Stimulated activated CD4-positive, alpha-beta T cell treated with anti-CD3 and anti-CD28 coated beads, Interleukin-2, amount 100 ng/mL, for 48 hours (primary cell): ENCODE measurements at regions not wholly inside any gene's neighbourhood (a gene's known extent, or its start where the extent isn't known, plus 50 kb on each side); places are given as distances from the start of the nearest gene placed in this dataset.

Experiments used
- DNase-seq, 2 donors: peaks; one replicate each; pipeline ENCODE4 v3.0.0-alpha.2; 2020

GRCh38 chr5:106171132-106171531 lies 1499.6 kb downstream of the EFNA5 start:
- DNase-seq = no peak

GRCh38 chr5:106167766-106168165 lies 1503.0 kb downstream of the EFNA5 start:
- no peak for DNase-seq

GRCh38 chr5:106163233-106163632 lies 1507.5 kb downstream of the EFNA5 start:
- no peak for DNase-seq

GRCh38 chr5:106159616-106160015 lies 1511.1 kb downstream of the EFNA5 start:
- DNase-seq = no peak

- no peak for DNase-seq
These were observed 1516.4 kb downstream of the EFNA5 start for GRCh38 chr5:106154280-106154716.

- no peak for DNase-seq
These were observed 1518.2 kb downstream of the EFNA5 start for GRCh38 chr5:106152569-106152968.

- no peak for DNase-seq
These were observed 1528.6 kb downstream of the EFNA5 start for GRCh38 chr5:106142116-106142515.

GRCh38 chr5:106140101-106140500 lies 1530.6 kb downstream of the EFNA5 start:
- no peak for DNase-seq

GRCh38 chr5:106136061-106136460 lies 1534.7 kb downstream of the EFNA5 start:
- DNase-seq = no peak

GRCh38 chr5:106135473-106135872 lies 1535.3 kb downstream of the EFNA5 start:
- no peak for DNase-seq

GRCh38 chr5:106134549-106134948 lies 1536.2 kb downstream of the EFNA5 start:
- no peak for DNase-seq

- no peak for DNase-seq
These were observed 1542.8 kb downstream of the EFNA5 start for GRCh38 chr5:106127985-106128384.

- no peak for DNase-seq
These were observed 1543.4 kb downstream of the EFNA5 start for GRCh38 chr5:106127341-106127781.

- DNase-seq = peak; percentile 8
These were observed 1548.6 kb downstream of the EFNA5 start for GRCh38 chr5:106121972-106122605.

GRCh38 chr5:106116682-106117081 lies 1554.1 kb downstream of the EFNA5 start:
- no peak for DNase-seq

- DNase-seq = no peak
These were observed 1556.8 kb downstream of the EFNA5 start for GRCh38 chr5:106113922-106114321.

- no peak for DNase-seq
These were observed 1564.4 kb downstream of the EFNA5 start for GRCh38 chr5:106106384-106106783.

GRCh38 chr5:106097340-106097739 lies 1573.4 kb downstream of the EFNA5 start:
- DNase-seq = no peak

- DNase-seq = no peak
These were observed 1575.9 kb downstream of the EFNA5 start for GRCh38 chr5:106094839-106095238.

GRCh38 chr5:106094204-106094607 lies 1576.5 kb downstream of the EFNA5 start:
- DNase-seq = no peak

- DNase-seq = no peak
These were observed 1577.6 kb downstream of the EFNA5 start for GRCh38 chr5:106093134-106093533.

GRCh38 chr5:106092455-106092854 lies 1578.3 kb downstream of the EFNA5 start:
- no peak for DNase-seq

- DNase-seq = no peak
These were observed 1581.7 kb downstream of the EFNA5 start for GRCh38 chr5:106089073-106089472.

GRCh38 chr5:106088462-106088861 lies 1582.3 kb downstream of the EFNA5 start:
- no peak for DNase-seq

- no peak for DNase-seq
These were observed 1584.4 kb downstream of the EFNA5 start for GRCh38 chr5:106086352-106086751.
